ENCODE measurements at regions not wholly inside any gene's neighbourhood (a gene's known extent, or its start where the extent isn't known, plus 50 kb on each side); places are given as distances from the start of the nearest gene placed in this dataset.

DNA sequence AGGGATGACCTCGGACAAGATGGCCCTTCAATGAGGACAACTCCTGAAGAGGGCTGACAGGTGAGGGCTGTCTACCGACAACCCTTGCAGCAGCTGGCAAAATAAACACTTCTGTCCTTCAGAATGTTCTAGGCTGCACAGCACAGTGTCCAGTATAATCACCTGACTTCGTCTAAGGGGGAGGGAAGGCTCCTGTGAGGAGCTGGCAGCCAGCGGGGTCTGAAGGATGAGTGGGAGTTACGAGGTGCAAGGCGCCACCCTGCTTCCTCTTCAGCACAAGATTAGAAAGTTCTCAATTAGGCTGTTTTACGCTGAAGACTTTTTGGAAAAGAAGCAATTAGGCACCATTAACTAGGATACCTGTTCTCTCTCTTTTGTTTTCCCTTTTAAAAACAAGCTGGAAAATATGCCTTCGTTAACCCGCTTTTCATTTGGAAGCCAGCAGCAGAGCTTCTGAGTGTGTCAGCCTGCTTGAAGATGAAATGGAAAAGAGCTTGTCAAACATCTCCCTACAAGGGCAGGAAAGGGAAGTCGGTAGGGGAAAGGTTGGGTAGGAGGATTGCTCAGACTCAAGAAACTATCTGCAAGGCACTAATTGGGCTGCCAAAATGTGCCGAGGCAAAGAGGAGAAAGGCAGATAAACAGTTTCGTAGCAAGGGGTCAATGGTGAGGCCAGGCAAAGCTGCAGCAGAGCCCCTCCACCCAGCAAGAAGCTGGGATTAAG is 592.2 kb upstream of the CADM1 start:
- no peak overlapping the region for H3K27ac ChIP-seq
- no peak for TF ChIP-seq ZFX (IDR thresholded peaks at IDR 0.05; ENCODE audit: borderline replicate concordance)
- TF ChIP-seq, protein P1, sequence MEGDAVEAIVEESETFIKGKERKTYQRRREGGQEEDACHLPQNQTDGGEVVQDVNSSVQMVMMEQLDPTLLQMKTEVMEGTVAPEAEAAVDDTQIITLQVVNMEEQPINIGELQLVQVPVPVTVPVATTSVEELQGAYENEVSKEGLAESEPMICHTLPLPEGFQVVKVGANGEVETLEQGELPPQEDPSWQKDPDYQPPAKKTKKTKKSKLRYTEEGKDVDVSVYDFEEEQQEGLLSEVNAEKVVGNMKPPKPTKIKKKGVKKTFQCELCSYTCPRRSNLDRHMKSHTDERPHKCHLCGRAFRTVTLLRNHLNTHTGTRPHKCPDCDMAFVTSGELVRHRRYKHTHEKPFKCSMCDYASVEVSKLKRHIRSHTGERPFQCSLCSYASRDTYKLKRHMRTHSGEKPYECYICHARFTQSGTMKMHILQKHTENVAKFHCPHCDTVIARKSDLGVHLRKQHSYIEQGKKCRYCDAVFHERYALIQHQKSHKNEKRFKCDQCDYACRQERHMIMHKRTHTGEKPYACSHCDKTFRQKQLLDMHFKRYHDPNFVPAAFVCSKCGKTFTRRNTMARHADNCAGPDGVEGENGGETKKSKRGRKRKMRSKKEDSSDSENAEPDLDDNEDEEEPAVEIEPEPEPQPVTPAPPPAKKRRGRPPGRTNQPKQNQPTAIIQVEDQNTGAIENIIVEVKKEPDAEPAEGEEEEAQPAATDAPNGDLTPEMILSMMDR (IDR thresholded peaks at IDR 0.05) = no peak

DNA sequence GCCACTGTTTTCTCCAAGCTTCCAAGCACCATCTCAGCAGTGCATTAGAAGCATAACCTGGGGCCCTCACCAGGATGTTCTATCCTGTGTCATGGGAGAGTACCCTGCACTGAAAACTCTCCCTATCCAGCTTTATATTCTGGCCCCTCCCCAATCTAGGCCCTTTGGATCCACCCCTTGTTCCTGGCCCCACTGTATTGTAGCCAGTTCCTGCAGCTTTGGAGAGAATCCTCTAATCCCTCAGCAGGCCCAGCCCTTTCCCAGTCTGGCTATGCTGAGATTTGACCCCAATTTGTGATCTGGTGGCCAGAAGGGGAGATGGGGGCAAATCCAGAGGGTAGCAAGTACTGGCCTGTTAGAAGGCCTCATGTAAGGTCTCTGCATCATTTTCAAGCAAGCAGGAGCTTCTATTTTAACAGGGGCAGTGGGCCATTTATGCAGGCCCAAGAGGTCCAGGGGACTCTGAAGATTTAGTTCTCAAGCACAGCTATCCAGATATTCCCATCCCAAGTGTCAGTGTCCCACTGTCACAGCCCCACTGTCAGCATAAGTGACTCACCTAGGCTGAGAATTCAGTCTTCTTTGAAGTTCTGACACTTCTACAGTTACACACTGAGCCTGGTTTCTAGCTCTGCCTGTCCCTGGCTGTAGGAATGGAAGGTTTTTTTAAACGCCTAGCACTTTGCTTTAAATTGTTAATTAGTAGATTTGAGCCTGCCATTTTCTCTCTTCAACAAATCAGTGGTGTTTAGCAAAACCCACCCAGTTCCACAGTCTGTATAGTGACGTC is 589.5 kb upstream of the CADM1 start:
- TF ChIP-seq, protein P1 (IDR thresholded peaks at IDR 0.05) = no peak
- no peak for TF ChIP-seq ZFX (IDR thresholded peaks at IDR 0.05; ENCODE audit: borderline replicate concordance)
- no peak overlapping the region for H3K27ac ChIP-seq

DNA sequence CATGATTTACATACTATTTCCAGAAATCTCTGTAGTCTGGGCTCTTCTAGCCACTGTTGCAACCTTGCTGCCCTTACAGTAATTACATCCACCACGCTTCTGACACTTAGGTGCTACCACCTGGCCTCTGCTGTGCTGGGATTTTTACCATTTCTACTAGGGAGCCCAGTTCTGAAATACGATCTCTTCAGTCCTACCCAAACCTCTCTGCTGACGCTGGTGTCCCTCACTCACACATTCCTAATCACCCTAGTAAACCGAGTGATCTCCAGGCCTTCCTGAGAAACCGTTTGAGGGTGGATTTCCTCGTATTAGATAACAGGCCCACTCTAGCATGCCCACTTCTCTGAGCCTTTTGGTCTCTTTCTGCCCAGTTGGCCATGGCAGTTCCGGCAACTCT is 588.9 kb upstream of the CADM1 start:
- TF ChIP-seq ZFX (IDR thresholded peaks at IDR 0.05; ENCODE audit: borderline replicate concordance) = no peak
- TF ChIP-seq, protein P1 (IDR thresholded peaks at IDR 0.05) = no peak

DNA sequence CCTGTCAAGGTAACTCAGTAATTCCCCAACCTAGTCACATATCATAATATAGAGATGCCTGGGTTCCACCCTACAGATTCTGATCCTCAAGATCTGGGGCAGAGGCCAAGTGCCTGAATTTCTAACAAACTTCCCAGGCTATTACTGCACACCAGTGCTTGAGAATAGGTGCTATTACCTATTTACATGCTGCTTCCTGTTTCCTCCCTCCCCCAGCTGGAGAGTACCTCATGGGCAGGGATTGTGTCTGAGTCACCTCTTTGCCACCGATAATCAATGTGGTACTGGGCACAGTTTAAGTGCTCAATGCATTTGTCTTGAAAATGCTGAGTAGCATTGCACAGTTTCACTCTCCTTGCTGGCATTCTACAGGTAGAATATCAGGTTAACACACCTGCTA is 582.2 kb upstream of the CADM1 start:
- H3K27ac ChIP-seq = no peak overlapping the region
- TF ChIP-seq ZFX (IDR thresholded peaks at IDR 0.05; ENCODE audit: borderline replicate concordance) = no peak
- TF ChIP-seq, protein P1 (IDR thresholded peaks at IDR 0.05) = no peak

More for the DNA sequence above, 588.9 kb upstream of the CADM1 start:
- H3K27ac ChIP-seq = no peak overlapping the region

DNA sequence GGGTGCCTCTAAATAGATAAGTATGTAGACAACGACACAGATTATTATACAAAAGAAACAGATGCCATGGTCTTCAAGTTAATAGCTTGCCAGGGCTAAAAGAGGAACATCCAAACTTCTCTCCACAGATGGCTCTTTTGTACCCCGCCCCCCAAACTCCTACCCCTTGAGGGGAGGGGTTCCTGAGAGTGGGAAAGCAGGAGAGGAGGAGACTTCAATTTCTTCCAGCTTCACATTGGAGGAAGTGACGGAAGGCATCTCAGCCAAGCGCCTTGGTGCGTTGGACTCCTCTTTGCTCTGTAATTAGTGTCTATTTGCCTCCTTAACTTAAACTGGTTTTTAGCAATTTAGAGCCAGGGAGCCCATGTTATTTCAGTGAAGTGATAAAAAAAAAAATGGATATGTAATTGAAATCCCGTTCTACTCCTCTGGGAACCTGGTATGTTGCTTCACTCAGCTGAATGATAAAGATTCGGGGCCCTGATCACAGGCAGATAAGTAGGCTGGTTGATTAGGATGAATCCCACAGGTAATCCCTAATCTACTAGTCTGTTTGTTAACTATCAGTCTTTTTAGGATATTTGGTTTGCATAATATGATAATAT is 580.9 kb upstream of the CADM1 start:
- TF ChIP-seq ZFX (IDR thresholded peaks at IDR 0.05; ENCODE audit: borderline replicate concordance) = no peak
- TF ChIP-seq, protein P1 (IDR thresholded peaks at IDR 0.05) = no peak
- no peak overlapping the region for H3K27ac ChIP-seq

DNA sequence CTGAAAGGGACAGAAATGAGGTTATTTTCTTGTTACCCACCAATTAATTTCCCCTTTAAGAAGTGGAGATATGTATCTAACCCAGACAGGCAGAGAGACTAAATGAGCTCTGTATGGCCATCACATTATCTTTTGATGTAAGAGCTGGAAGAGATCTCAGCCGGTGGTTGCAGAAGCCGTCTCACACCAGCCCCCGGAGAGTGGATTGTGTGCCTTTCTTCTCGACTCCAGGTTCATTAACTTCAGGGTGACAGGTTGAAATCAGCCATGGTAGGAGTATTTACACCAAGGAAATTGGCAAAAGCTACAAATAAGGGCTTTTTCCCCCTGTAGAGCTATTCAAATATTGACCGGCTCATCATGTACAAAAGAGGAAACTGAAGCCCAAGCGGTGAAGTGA is 580.3 kb upstream of the CADM1 start:
- no peak overlapping the region for H3K27ac ChIP-seq

More for the DNA sequence above, 580.3 kb upstream of the CADM1 start:
- TF ChIP-seq, protein P1 (IDR thresholded peaks at IDR 0.05) = no peak
- TF ChIP-seq ZFX (IDR thresholded peaks at IDR 0.05; ENCODE audit: borderline replicate concordance) = no peak

Data from 22Rv1 (cell line).